Loucy (cell line): ENCODE measurements at regions not wholly inside any gene's neighbourhood (a gene's known extent, or its start where the extent isn't known, plus 50 kb on each side); places are given as distances from the start of the nearest gene placed in this dataset.

ENCODE experiments used
- H2AFZ ChIP-seq: fragments of 200-600 bp; sonication (generic); 2 replicates; pipeline ENCODE4 v1.6.0; 2016; ENCODE audit warnings: antibody characterized with exemption, mild to moderate bottlenecking, low read length, moderate library complexity
- H3F3A ChIP-seq: fragments of 200-600 bp; 2 replicates; pipeline ENCODE4 v1.6.0; 2016; ENCODE audit warnings: antibody characterized with exemption, low read depth, mild to moderate bottlenecking
- H3K27me3 ChIP-seq: fragments of 200-600 bp; sonication (generic); 2 replicates; pipeline ENCODE4 v1.6.1; 2014; ENCODE audit warnings: low read length, mild to moderate bottlenecking; ENCODE audit not compliant: insufficient read depth, poor library complexity, severe bottlenecking
- H3K36me3 ChIP-seq: fragments of 200-600 bp; sonication (generic); 2 replicates; pipeline ENCODE4 v1.6.1; 2016; ENCODE audit warnings: low read length; ENCODE audit not compliant: insufficient read depth
- H3K4me1 ChIP-seq: fragments of 200-600 bp; sonication (generic); 2 replicates; pipeline ENCODE4 v1.5.1; 2014; ENCODE audit warnings: low read length, mild to moderate bottlenecking; ENCODE audit not compliant: insufficient read depth, poor library complexity, severe bottlenecking
- H3K4me2 ChIP-seq: fragments of 200-600 bp; sonication (generic); 2 replicates; pipeline ENCODE4 v1.6.0; 2014; ENCODE audit warnings: antibody characterized with exemption, low read length, low read depth, mild to moderate bottlenecking; ENCODE audit not compliant: poor library complexity, severe bottlenecking
- H3K4me3 ChIP-seq: fragments of 200-600 bp; sonication (generic); 2 replicates; pipeline ENCODE4 v1.5.1; 2014; ENCODE audit warnings: low read length, mild to moderate bottlenecking, mixed read lengths; ENCODE audit not compliant: poor library complexity, severe bottlenecking
- H3K79me2 ChIP-seq: fragments of 200-600 bp; sonication (generic); 2 replicates; pipeline ENCODE4 v1.6.1; 2014; ENCODE audit warnings: low read length; ENCODE audit not compliant: insufficient read depth
- H3K9ac ChIP-seq: fragments of 200-600 bp; sonication (generic); 2 replicates; pipeline ENCODE4 v1.6.0; 2014; ENCODE audit warnings: mild to moderate bottlenecking, low read depth, low read length, moderate library complexity; ENCODE audit not compliant: poor library complexity, severe bottlenecking
- H3K9me2 ChIP-seq: fragments of 200-600 bp; sonication (generic); replicated peaks from 2 replicates; pipeline ENCODE4 v1.6.1; 2016; ENCODE audit warnings: low read depth, low read length, mixed read lengths
- H3K9me3 ChIP-seq: fragments of 200-600 bp; sonication (generic); 2 replicates; pipeline ENCODE4 v1.6.1; 2014; ENCODE audit warnings: mild to moderate bottlenecking, antibody characterized with exemption, low read length, low read depth; ENCODE audit not compliant: insufficient read depth
- H4K20me1 ChIP-seq: fragments of 200-600 bp; sonication (generic); 2 replicates; pipeline ENCODE4 v1.6.0; 2014; ENCODE audit warnings: antibody characterized with exemption, low read length, mild to moderate bottlenecking; ENCODE audit not compliant: insufficient read depth, poor library complexity, severe bottlenecking
- CTCF ChIP-seq: fragments of 200-600 bp; sonication (generic); conservative IDR thresholded peaks from 2 replicates; pipeline ENCODE4 v1.5.1; 2014; ENCODE audit warnings: mild to moderate bottlenecking, antibody characterized with exemption, low read length
- EZH2phosphoT487 ChIP-seq: fragments of 200-600 bp; IDR thresholded peaks from 2 replicates; pipeline ENCODE4 v1.6.1; 2018; ENCODE audit warnings: antibody characterized with exemption, mild to moderate bottlenecking, moderate library complexity, borderline replicate concordance

- Histone ChIP-seq H3K4me3 (no peak overlapping the region), H4K20me1 (no peaks in the 10 kb centered on the region), H3K27me3 (no peaks in the 10 kb centered on the region), H3K9me2 (no peaks in the 10 kb centered on the region), H2AFZ (no peak overlapping the region), H3K36me3 (no peaks in the 10 kb centered on the region), H3K4me2 (no peak overlapping the region), H3K4me1 (no peaks in the 10 kb centered on the region), H3F3A (no peaks in the 10 kb centered on the region), H3K9ac (no peak overlapping the region), H3K79me2 (no peaks in the 10 kb centered on the region), H3K9me3 (no peaks in the 10 kb centered on the region)
- TF ChIP-seq EZH2phosphoT487 (no peak), CTCF (no peak)
Measured at GRCh38 chr7:12002428-12002827, 170.4 kb upstream of the THSD7A start.

DNA sequence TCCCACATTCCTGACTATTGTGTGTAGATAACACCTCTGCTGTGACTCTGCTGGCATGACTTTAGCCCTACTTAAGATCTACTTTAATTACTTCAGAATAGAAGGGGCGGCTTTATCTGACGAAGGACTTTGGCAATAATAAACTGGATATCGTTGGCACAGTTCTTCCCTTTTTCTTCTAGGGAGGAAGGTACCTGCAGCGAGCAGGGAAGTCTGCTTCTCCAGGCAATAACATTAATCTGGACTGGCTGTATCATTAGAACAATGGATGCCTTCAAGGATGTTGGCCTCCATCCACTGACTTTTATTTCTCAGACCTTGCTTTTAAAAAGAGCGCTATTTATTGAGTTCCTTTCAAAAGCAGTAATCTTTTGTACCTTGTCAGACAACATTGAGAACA lies 172.6 kb upstream of the THSD7A start:
- Histone ChIP-seq H3K79me2 (no peaks in the 10 kb centered on the region), H3K4me2 (no peak overlapping the region), H3K4me1 (no peaks in the 10 kb centered on the region)

DNA sequence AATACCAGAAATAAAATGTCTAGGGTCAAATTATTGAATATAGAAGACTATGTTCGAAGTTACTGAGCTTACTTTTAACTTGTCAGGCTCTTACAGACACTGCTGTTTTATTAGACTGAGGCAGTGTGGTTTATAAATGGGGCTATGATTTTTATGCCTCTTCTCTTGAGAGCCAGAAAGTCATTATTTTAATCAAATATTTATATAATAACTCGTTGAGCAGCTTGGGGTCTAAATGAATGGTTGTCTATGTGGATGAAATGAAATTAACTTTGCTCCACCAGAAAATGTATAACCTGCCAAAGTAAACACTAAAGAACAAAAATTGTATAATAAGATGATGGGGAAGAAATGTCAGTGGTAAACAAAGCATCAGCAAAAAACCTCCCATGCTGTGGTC lies 175.6 kb upstream of the THSD7A start:
- Histone ChIP-seq H3K9me2 (no peaks in the 10 kb centered on the region), H4K20me1 (no peaks in the 10 kb centered on the region), H3K9me3 (no peaks in the 10 kb centered on the region), H3K9ac (no peak overlapping the region), H3K36me3 (no peaks in the 10 kb centered on the region), H2AFZ (no peak overlapping the region), H3F3A (no peaks in the 10 kb centered on the region), H3K27me3 (no peaks in the 10 kb centered on the region), H3K79me2 (no peaks in the 10 kb centered on the region), H3K4me1 (no peaks in the 10 kb centered on the region), H3K4me3 (no peak overlapping the region), H3K4me2 (no peak overlapping the region)
- TF ChIP-seq CTCF (no peak), EZH2phosphoT487 (no peak)

More for the DNA sequence above, 172.6 kb upstream of the THSD7A start:
- no peaks in the 10 kb centered on the region for H4K20me1 ChIP-seq
- no peak overlapping the region for H3K4me3 ChIP-seq
- no peaks in the 10 kb centered on the region for H3K9me2 ChIP-seq
- no peaks in the 10 kb centered on the region for H3K27me3 ChIP-seq
- no peak for TF ChIP-seq EZH2phosphoT487
- no peak for TF ChIP-seq CTCF
- H3K9ac ChIP-seq = no peak overlapping the region
- no peaks in the 10 kb centered on the region for H3K36me3 ChIP-seq
- H2AFZ ChIP-seq = no peak overlapping the region
- H3K9me3 ChIP-seq = no peaks in the 10 kb centered on the region
- H3F3A ChIP-seq = no peaks in the 10 kb centered on the region
